ENCODE measurements at regions not wholly inside any gene's neighbourhood (a gene's known extent, or its start where the extent isn't known, plus 50 kb on each side); places are given as distances from the start of the nearest gene placed in this dataset.
"Not testable (repeated sequence)": the region's sequence is repeated elsewhere in the genome, so short reads cannot be mapped to it uniquely, and the experiment has no call there.

DNA sequence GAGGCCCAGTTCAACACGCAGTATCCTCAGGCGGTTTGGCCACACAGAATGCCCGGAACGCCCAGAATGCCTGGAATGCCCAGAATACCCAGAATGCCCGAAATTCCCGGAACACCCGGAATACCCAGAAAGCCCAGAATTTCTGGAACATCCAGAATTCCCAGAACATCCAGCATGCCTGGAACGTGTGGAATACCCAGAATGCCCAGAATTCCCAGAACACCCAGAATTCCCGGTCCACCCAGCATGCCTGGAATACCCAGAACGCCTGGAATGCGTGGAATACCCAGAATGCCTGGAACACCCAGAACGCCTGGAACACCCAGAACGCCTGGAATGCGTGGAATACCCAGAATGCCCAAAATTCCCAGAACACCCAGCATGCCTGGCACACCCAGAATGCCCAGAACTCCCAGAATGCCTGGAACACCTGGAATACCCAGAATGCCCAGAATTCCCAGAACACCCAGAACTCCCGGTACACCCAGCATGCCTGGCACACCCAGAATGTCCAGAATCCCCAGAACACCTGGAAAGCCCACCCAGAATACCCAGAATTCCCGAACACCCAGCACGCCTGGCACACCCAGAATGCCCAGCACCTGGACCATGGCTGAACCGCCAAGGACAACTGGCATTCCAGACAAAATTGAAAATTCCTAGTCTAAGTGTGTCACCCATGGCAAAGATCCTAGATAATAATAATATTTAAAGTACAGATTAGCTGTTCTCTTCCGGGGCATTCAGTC, 487.4 kb upstream of the SALL3 start:
- DNase-seq: no peak

DNA sequence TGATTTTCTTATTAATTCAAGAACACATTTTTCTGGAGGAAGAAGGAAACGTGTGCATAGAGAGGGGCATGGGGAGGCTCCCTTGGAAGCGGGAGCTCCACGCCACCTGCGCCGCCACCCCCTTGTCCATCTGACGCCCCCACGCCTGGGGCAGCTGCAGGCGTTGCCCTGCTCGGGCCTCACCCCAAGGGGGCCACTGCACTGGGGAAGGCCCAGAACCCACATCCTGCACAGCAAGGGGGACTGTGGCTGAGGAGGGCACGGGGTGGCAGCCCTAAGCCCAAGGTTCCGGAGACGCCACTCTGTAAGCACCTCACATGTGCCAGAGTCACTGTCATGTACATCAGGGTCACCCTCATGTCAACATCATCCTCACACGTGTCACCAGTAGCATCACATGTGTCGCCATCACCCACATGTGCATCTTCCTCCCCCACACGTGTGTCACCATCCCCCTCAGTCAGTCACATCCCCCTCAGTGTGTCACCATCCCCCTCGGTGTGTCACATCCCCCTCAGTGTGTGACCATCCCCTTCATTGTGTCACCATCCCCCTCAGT, 486.7 kb upstream of the SALL3 start:
- DNase-seq: no peak

- DNase-seq: not testable (repeated sequence)
Measured at GRCh38 chr18:78493490-78493889, 486.1 kb upstream of the SALL3 start.

- no peak for DNase-seq
Measured at GRCh38 chr18:78494204-78495085, 485.2 kb upstream of the SALL3 start.

GRCh38 chr18:78495550-78495949, 484.1 kb upstream of the SALL3 start:
- DNase-seq: no peak

DNA sequence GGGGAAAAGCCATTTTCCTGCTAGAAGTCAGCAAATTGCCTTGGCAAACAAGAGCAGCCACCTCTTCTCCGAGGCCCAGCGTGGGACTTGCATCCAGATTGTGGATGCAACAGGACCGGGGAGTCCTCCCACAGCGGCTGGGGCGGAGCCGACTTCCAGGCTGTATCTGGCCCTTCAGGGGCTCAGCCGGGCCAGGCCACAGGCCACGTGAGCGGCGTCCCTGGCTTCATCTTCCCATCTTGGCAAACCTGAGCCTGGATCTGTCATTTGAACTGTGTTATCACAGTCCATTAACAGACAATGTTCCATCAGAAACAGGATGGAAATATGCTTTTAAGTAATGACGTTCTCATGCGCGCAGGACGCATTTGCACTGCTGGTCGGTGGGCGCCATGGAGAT, 483.5 kb upstream of the SALL3 start:
- no peak for DNase-seq

GRCh38 chr18:78497641-78498040, 482.0 kb upstream of the SALL3 start:
- DNase-seq: no peak

- DNase-seq: no peak
Measured at GRCh38 chr18:78499586-78499985, 480.0 kb upstream of the SALL3 start.

GRCh38 chr18:78501251-78501650, 478.4 kb upstream of the SALL3 start:
- no peak for DNase-seq

- DNase-seq: no peak
Measured at GRCh38 chr18:78503129-78503528, 476.5 kb upstream of the SALL3 start.

DNA sequence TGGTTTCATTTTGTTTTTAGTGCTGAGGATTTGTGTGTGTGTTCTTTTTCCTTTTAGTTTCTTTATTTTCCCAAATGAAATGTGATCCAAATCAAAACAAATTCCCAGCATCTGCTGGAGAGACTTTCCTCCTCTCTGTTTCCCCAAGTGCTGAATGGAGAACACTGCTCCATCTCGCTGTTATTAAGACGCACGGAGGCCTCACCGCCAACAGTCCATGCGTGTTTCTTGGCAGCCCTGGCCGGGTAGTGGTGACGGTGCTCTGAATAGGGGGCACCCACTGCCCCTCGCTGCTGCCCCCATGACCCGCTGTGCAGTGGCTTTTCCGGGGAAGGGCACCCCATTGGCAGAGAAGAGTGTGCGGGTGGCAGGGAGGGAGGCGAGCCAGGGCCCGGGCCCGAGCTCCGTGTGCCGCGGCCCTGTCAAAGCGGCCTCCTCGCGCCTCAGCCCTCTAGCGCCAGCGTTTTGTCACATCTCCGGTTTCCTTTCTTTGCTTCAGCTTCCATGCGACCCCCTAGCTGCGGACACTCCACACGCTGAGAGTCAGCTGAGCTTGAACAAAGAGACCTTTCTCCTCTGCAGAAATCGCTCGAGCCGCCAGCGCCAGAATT, 473.7 kb upstream of the SALL3 start:
- DNase-seq: no peak

- no peak for DNase-seq
Measured at GRCh38 chr18:78507217-78507616, 472.4 kb upstream of the SALL3 start.

DNA sequence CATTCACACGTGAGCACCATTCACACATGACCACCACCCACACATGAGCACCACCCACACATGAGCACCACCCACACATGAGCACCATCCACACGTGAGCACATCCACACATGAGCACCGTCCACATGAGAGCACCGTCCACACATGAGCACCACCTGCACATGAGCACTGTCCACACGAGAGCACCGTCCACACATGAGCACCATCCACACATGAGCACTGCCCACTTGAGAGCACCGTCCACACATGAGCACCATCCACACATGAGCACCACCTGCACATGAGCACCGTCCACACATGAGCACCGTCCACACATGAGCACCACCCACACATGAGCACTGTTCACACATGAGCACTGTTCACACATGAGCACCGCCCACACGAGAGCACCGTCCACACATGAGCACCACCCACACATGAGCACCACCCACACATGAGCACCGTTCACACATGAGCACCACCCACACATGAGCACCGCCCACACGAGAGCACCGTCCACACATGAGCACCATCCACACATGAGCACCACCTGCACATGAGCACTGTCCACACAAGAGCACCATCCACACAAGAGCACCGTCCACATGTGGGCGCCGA, 471.3 kb upstream of the SALL3 start:
- not testable (repeated sequence) for DNase-seq

- DNase-seq: no peak
Measured at GRCh38 chr18:78510091-78510490, 469.5 kb upstream of the SALL3 start.

GRCh38 chr18:78510636-78511035, 469.0 kb upstream of the SALL3 start:
- no peak for DNase-seq

DNA sequence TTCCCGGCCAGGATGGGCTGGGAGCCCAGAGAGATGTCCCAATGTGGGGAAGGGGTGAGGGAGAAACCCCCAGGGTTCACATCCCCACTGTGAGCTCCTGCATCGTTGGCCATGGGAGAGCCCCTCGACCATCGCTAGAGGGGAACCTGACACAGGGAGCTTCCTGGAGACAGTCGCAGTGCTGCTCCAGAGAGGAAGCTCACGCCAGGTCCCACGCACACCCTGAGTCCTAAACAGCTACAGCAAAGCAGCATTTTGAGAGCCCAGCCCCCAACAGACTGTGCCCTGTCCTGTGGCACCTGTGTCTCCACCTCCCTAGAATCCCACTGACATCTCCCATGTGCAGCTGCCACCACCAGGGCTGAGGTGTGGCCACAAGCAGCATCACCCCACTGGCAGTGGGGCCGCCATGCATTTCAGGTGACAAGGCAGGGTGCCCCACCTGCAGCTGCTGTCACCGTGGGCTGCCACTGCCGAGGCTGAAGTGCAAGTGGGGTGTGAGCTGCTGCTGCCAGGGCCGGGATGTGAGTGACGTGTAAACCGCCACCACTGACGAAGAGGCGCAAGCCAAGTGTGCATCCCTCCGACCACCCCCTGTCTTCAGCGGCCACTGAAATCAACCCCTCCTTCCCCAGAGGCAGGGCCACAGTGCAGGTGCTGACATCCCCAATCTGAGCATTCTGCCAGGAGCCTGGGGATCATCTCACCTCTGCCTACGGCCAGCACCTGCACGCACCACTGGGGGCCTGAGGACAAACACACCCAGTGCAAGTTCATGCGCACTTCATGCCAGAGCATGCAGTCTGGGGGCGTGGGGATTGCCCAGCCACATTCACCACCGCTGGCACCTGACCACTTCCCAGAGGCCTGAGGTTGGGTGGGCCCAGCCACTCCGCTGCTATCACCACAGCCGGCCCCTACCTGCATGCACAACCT, 467.7 kb upstream of the SALL3 start:
- no peak for DNase-seq

GRCh38 chr18:78514910-78515670, 464.5 kb upstream of the SALL3 start:
- no peak for DNase-seq

DNA sequence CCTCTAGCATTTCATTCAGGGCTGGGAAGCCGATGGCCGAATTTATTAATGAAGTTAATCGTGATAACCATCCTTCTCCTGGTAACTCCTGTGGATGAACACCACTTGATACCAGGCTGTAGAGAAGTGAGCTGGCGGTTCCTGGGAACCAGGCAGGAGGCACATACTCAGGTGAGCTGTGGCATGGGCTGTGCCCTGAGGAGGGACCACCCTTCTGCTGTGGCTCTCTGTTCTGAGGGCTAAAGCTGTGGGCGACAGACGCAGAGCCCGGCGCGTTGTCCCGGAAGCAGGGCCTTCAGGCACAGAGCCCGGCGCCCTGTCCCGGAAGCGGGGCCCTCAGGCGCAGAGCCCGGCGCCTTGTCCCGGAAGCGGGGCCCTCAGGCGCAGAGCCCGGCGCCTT, 462.3 kb upstream of the SALL3 start:
- no peak for DNase-seq

DNA sequence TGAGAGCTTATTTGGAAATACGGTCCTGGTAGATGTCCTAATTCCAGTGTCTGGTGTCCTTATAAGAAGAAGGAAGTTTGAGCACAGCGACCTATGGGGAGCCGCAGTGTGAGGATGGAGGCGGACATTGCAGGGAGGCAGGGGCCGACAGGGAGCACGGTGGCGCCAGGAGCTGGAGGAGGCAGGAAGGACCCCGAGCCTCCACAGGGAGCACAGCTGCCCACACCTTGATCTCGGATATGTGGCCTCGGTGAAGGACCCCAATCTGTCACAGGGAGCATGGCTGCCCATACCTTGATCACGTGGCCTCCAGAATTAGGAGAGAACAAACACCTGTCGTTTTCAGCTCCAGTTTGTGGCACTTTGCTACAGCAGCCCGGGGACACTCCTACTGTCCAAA, 461.6 kb upstream of the SALL3 start:
- no peak for DNase-seq

DNA sequence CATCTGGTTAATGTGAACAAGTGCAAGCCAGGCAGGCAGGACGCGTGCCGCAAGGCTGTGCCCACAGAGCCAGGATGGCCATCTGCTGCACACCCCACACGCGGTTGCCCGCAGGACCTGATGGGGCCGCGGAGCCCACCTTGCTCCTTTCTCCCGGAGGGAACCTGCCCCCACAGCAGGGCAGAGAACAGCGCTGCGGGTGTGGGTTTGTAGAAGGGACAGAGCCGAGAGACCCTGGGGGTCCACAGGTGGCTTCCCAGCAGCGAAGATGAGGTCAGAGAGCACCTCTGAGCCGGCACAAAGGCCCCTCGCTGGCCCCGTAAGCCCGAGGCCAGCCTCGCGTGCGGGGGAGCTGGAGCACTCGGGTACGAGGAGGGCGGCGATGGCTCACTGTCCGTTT, 460.8 kb upstream of the SALL3 start:
- DNase-seq: no peak

GRCh38 chr18:78519394-78520062, 460.1 kb upstream of the SALL3 start:
- no peak for DNase-seq
